ENCODE measurements at regions not wholly inside any gene's neighbourhood (a gene's known extent, or its start where the extent isn't known, plus 50 kb on each side); places are given as distances from the start of the nearest gene placed in this dataset.

DNA sequence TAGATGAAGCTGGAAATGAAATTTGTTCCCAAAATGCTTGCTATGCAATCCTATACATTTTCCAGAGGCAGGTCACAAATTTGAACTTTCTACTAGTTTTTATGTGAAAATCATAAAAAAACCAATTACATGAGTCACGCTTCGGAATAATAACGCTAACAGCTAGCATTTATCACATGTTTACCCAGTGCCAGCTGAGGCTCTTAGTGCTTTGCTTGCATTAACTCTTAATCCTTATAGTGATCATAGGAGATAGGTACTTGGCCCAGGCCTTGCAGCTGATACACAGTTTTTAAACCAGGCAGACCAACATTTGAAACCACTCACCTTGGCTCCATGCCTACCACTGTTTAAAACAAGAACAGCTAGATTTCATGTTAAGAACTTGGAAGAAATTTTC lies 131.8 kb upstream of the RAG2 start:
- H3K4me1 ChIP-seq (ENCODE audit: control insufficient read depth in 1 of 2, insufficient read depth in 1 of 2, low read depth in 1 of 2, low read length in 1 of 2), result no peaks in the 10 kb centered on the region
- H3K9me3 ChIP-seq, result no peaks in the 10 kb centered on the region
- no peak overlapping the region for H3K27ac ChIP-seq
- H3K27me3 ChIP-seq, result peaks cover 54% of the 10 kb centered on the region
- no peak overlapping the region for H3K4me3 ChIP-seq (ENCODE audit: low read depth in 1 of 2, low read length in 1 of 2)
- no peaks in the 10 kb centered on the region for H3K36me3 ChIP-seq
- TF ChIP-seq CTCF (IDR thresholded peaks at IDR 0.05), result no peak

GRCh38 chr11:36726420-36726819 lies 128.4 kb upstream of the RAG2 start:
- no peak for TF ChIP-seq CTCF (IDR thresholded peaks at IDR 0.05)
- Histone ChIP-seq H3K4me1 (ENCODE audit: control insufficient read depth in 1 of 2, insufficient read depth in 1 of 2, low read depth in 1 of 2, low read length in 1 of 2) (no peaks in the 10 kb centered on the region), H3K4me3 (ENCODE audit: low read depth in 1 of 2, low read length in 1 of 2) (no peak overlapping the region), H3K27ac (no peak overlapping the region), H3K9me3 (no peaks in the 10 kb centered on the region), H3K36me3 (no peaks in the 10 kb centered on the region), H3K27me3 (peaks cover 85% of the 10 kb centered on the region)

GRCh38 chr11:36724742-36725385 lies 126.8 kb upstream of the RAG2 start:
- H3K4me1 ChIP-seq (ENCODE audit: control insufficient read depth in 1 of 2, insufficient read depth in 1 of 2, low read depth in 1 of 2, low read length in 1 of 2), result no peaks in the 10 kb centered on the region
- no peak overlapping the region for H3K27ac ChIP-seq

DNA sequence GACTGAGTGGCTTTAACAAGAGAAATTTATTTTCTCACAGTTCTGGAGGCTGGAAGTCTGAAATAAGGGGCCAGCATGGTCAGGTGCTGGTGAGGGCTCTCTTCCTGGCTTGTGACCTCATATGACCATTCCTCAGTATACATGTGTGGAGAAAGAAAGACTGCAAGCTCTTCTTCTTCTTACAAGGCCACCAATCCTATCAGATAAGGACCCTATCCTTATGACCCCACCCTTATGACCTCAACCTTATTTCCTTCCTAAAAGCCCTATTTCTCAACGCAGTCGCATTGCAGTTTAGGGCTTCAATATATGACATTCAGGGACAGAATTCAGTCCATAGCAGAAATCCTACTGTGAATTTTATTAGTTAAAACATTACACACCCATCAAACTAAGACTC lies 124.4 kb upstream of the RAG2 start:
- H3K4me1 ChIP-seq (ENCODE audit: control insufficient read depth in 1 of 2, insufficient read depth in 1 of 2, low read depth in 1 of 2, low read length in 1 of 2), result no peaks in the 10 kb centered on the region
- peaks cover 92% of the 10 kb centered on the region for H3K27me3 ChIP-seq
- H3K9me3 ChIP-seq, result no peaks in the 10 kb centered on the region
- H3K4me3 ChIP-seq (ENCODE audit: low read depth in 1 of 2, low read length in 1 of 2), result no peak overlapping the region
- no peak for TF ChIP-seq CTCF (IDR thresholded peaks at IDR 0.05)
- H3K27ac ChIP-seq, result no peak overlapping the region
- H3K36me3 ChIP-seq, result no peaks in the 10 kb centered on the region

More at GRCh38 chr11:36724742-36725385, 126.8 kb upstream of the RAG2 start:
- no peaks in the 10 kb centered on the region for H3K36me3 ChIP-seq
- H3K27me3 ChIP-seq, result peaks cover 86% of the 10 kb centered on the region
- TF ChIP-seq CTCF (IDR thresholded peaks at IDR 0.05), result no peak
- H3K9me3 ChIP-seq, result no peaks in the 10 kb centered on the region
- H3K4me3 ChIP-seq (ENCODE audit: low read depth in 1 of 2, low read length in 1 of 2), result no peak overlapping the region

DNA sequence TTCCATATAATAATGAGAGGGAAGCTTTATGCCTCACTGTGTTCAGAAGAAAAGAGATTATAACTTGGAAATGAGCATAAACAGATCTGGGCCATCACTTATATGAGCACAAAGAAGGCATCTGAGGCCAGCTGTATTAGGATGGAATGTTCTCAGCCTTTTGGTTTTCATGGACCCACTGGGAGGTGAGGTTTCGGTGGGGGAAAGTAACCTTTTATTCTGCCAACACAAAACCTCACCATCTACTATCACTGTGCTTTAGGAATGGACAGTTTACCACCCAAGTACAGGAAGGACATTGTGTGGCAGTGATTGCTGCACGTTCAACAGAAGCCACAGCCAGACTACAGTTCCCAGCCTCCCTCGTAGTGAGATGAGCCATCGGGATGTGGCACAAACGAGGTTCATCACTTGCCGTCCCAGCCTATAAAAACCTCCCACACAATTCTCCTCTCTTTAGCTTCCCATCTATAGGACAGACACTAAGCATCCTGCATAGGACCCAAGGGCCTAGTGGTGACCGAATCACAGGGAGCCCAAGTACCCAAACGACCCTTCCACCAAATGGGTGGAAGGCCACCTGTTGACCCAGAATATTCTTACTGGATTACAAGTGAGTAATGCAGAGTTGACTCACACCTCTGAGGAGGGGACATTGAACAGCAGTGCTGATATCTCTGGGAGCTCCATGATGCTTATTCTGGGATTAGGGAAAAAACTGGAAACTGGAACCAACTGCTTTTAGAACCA lies 121.5 kb upstream of the RAG2 start:
- Histone ChIP-seq H3K36me3 (no peaks in the 10 kb centered on the region), H3K9me3 (no peaks in the 10 kb centered on the region), H3K27ac (no peak overlapping the region), H3K4me1 (ENCODE audit: control insufficient read depth in 1 of 2, insufficient read depth in 1 of 2, low read depth in 1 of 2, low read length in 1 of 2) (no peaks in the 10 kb centered on the region), H3K27me3 (peaks cover 91% of the 10 kb centered on the region), H3K4me3 (ENCODE audit: low read depth in 1 of 2, low read length in 1 of 2) (no peak overlapping the region)
- TF ChIP-seq CTCF (IDR thresholded peaks at IDR 0.05), result no peak

Data from neutrophil (primary cell).